GM18867 (cell line): ENCODE measurements at regions not wholly inside any gene's neighbourhood (a gene's known extent, or its start where the extent isn't known, plus 50 kb on each side); places are given as distances from the start of the nearest gene placed in this dataset.
A peak's percentile ranks its signal among the peaks of the same experiment; 100 is the strongest.

Experiments
- ATAC-seq: cut with Tn5 transposase; IDR thresholded peaks from one replicate; pipeline ENCODE4 v1.9.1; 2021; ENCODE audit warnings: mild to moderate bottlenecking, moderate library complexity; ENCODE audit not compliant: unreplicated experiment

DNA sequence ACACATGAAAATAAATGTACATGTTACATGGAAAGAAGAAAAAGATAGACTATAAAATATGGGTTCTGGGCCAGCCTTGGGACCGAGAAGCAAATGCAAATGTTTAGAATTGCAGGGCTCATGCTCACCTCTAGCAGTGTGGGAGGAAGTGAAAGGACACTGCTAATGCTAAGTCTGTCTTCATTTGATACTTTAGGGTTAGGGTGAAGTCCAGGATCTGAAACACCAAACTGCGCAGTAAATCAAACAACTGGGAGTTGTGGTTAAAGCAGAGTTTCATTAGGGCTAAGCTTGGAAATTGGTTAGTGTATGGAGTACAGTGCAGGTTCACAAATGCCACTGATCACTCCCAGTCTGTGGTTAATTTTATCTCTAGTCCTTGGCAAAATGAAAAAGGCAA is 73.2 kb upstream of the PDK4 start:
- ATAC-seq: peak; percentile 95

DNA sequence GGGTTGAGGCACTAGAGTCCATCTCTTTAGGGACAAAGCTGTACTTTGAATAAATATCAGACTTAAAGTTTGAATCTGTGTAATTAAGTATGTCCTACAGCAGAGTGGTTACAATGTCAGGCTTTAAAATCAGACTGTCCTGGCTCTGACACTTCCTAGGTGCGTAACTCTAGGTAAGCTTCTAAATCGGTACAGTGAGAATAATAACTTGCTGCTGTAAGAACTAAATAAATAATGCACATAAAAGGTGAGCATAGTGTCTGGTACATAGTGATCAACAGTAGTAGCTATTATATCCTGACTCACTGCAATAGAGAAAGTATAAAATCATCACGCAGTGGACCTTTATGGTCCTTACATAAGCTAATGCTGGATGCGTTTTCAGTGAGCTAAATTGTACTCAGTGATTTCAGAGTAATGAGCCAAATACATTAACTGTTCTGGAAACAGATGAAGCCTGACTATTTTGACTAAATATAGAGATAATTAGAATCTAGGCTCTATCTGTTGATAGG is 72.2 kb upstream of the PDK4 start:
- ATAC-seq: no peak

DNA sequence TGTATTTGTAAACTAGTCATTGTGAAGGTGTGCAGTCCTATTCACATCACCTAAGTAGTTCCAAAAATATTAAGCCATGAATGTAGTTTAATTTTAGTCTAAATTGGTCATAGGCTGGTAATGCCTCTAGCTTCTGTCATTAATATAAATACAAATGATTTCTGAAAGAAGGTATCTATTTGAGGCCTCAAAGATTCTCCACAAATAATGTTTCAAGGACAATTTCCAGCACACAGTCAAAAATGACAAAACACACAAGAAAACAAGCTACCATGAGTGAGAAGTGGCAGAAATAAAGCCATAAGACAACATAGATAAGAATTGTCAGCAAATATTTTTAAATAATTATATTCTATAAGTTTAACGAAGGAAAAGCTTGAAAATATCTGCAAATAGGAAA is 66.7 kb upstream of the PDK4 start:
- ATAC-seq: no peak

GRCh38 chr7:95660023-95660434 is 63.7 kb upstream of the PDK4 start:
- ATAC-seq: no peak

- ATAC-seq: no peak
These were observed 62.4 kb upstream of the PDK4 start for GRCh38 chr7:95658676-95659075.

DNA sequence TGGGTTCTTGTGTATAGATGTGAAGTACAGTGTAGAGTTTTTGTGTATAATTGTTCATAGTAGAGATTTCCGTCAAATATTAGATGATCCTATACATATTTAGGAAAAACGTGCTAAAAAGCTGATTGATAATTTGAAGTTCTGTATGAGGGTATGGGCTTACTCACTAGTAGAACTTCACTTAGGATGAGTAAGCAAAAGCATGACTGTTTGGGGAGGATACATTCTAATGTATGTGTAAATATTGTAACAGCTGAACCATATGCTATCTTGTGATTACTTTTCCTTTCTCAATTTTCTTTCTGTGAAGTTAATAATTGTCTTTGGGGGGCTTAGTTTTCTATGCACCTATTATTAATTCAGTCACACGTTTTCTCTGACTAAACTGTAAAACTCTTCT is 53.2 kb upstream of the PDK4 start:
- ATAC-seq: no peak

- ATAC-seq: no peak
These were observed 50.0 kb upstream of the PDK4 start for GRCh38 chr7:95646350-95646749.
